MM.1S (cell line): ENCODE measurements at regions not wholly inside any gene's neighbourhood (a gene's known extent, or its start where the extent isn't known, plus 50 kb on each side); places are given as distances from the start of the nearest gene placed in this dataset.

ENCODE experiments used
- DNase-seq: peaks from one replicate; pipeline ENCODE4 v3.0.0-alpha.2; 2015
- H2AFZ ChIP-seq: fragments of 300-600 bp; sonication (generic); 2 replicates; pipeline ENCODE4 v1.6.0; 2016; ENCODE audit warnings: antibody characterized with exemption, low read length
- H3F3A ChIP-seq: fragments of 300-600 bp; sonication (generic); 2 replicates; pipeline ENCODE4 v1.6.1; 2016; ENCODE audit warnings: mild to moderate bottlenecking, antibody characterized with exemption, low read length, moderate library complexity, mixed read lengths; ENCODE audit not compliant: insufficient read depth
- H3K27ac ChIP-seq: fragments of 300-600 bp; sonication (generic); 2 replicates; pipeline ENCODE4 v1.5.1; 2016; ENCODE audit warnings: mild to moderate bottlenecking, low read length
- H3K27me3 ChIP-seq: fragments of 300-600 bp; sonication (generic); replicated peaks from 2 replicates; pipeline ENCODE4 v1.6.0; 2016; ENCODE audit warnings: low read length; ENCODE audit not compliant: insufficient read depth
- H3K36me3 ChIP-seq: fragments of 300-600 bp; sonication (generic); replicated peaks from 2 replicates; pipeline ENCODE4 v1.6.1; 2016; ENCODE audit warnings: mild to moderate bottlenecking, low read length, mixed read lengths; ENCODE audit not compliant: insufficient read depth
- H3K4me1 ChIP-seq: fragments of 300-600 bp; sonication (generic); 2 replicates; pipeline ENCODE4 v1.6.1; 2016; ENCODE audit warnings: low read length, mixed read lengths
- H3K4me2 ChIP-seq: fragments of 300-600 bp; sonication (generic); 2 replicates; pipeline ENCODE4 v1.6.0; 2016; ENCODE audit warnings: low read depth, low read length
- H3K4me3 ChIP-seq: fragments of 300-600 bp; sonication (generic); 2 replicates; pipeline ENCODE4 v1.5.1; 2016; ENCODE audit warnings: low read length, mixed read lengths
- H3K79me2 ChIP-seq: fragments of 300-600 bp; sonication (generic); 2 replicates; pipeline ENCODE4 v1.6.1; 2016; ENCODE audit warnings: mixed run types, low read length, mixed read lengths
- H3K9ac ChIP-seq: fragments of 300-600 bp; sonication (generic); 2 replicates; pipeline ENCODE4 v1.6.1; 2016; ENCODE audit warnings: low read length, mixed read lengths
- H3K9me2 ChIP-seq: fragments of 300-600 bp; sonication (generic); replicated peaks from 2 replicates; pipeline ENCODE4 v1.6.1; 2016; ENCODE audit warnings: mild to moderate bottlenecking, low read length, mixed read lengths; ENCODE audit not compliant: insufficient read depth
- H3K9me3 ChIP-seq: fragments of 300-600 bp; sonication (generic); replicated peaks from 2 replicates; pipeline ENCODE4 v1.6.1; 2016; ENCODE audit warnings: mild to moderate bottlenecking, low read length, mixed read lengths; ENCODE audit not compliant: insufficient read depth
- H4K20me1 ChIP-seq: fragments of 300-600 bp; sonication (generic); 2 replicates; pipeline ENCODE4 v1.6.1; 2016; ENCODE audit warnings: mild to moderate bottlenecking, low read length, moderate library complexity, mixed read lengths; ENCODE audit not compliant: insufficient read depth
- EZH2 ChIP-seq: fragments of 300-600 bp; sonication (generic); optimal IDR thresholded peaks from 2 replicates; pipeline ENCODE3; 2017; ENCODE audit warnings: low read depth, mild to moderate bottlenecking, antibody characterized with exemption, low read length, mixed read lengths
- EZH2phosphoT487 ChIP-seq: fragments of 300-600 bp; sonication (generic); IDR thresholded peaks from 2 replicates; pipeline ENCODE4 v1.6.1; 2018; ENCODE audit warnings: antibody characterized with exemption, low read length
- TF ChIP-seq, protein P1 (sequence below): fragments of 300-600 bp; sonication (generic); IDR thresholded peaks from 2 replicates; pipeline ENCODE4 v1.5.1; 2016; ENCODE audit warnings: antibody characterized with exemption, low read length, mixed read lengths

DNA sequence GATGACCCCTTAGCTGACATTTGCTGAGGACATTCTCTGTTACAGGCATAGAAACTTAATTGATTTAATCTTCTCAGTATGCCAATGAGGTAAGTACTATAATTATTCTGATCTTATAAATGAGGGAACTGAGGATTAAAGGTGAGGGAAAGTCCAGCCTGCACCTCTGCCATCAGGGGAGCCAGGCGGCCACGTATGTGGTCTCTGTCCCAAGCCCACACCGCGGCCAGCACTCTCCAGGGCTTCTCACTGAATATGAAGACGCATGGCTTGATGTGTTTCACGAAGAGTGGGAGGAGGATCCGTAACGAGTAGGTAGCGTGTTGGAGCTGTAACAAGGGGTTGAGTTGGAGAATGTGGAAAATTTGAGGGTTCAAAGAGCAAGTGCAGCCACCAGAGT is 154.4 kb downstream of the TMEM18 start:
- Histone ChIP-seq H3K9ac (no peak overlapping the region), H3K79me2 (no peaks in the 10 kb centered on the region), H3K4me1 (no peaks in the 10 kb centered on the region), H3K4me2 (no peak overlapping the region), H3K27ac (no peak overlapping the region), H3K9me2 (no peaks in the 10 kb centered on the region), H3F3A (no peaks in the 10 kb centered on the region), H3K36me3 (no peaks in the 10 kb centered on the region), H3K27me3 (no peaks in the 10 kb centered on the region), H3K9me3 (no peaks in the 10 kb centered on the region), H4K20me1 (no peaks in the 10 kb centered on the region), H2AFZ (no peak overlapping the region), H3K4me3 (no peak overlapping the region)
- DNase-seq, result no peak
- TF ChIP-seq EZH2 (no peak), EZH2phosphoT487 (no peak)
- TF ChIP-seq, protein P1, sequence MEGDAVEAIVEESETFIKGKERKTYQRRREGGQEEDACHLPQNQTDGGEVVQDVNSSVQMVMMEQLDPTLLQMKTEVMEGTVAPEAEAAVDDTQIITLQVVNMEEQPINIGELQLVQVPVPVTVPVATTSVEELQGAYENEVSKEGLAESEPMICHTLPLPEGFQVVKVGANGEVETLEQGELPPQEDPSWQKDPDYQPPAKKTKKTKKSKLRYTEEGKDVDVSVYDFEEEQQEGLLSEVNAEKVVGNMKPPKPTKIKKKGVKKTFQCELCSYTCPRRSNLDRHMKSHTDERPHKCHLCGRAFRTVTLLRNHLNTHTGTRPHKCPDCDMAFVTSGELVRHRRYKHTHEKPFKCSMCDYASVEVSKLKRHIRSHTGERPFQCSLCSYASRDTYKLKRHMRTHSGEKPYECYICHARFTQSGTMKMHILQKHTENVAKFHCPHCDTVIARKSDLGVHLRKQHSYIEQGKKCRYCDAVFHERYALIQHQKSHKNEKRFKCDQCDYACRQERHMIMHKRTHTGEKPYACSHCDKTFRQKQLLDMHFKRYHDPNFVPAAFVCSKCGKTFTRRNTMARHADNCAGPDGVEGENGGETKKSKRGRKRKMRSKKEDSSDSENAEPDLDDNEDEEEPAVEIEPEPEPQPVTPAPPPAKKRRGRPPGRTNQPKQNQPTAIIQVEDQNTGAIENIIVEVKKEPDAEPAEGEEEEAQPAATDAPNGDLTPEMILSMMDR, result no peak

- Histone ChIP-seq H3K4me3 (no peak overlapping the region), H3K79me2 (no peaks in the 10 kb centered on the region), H3K4me1 (no peaks in the 10 kb centered on the region), H2AFZ (no peak overlapping the region), H3F3A (no peaks in the 10 kb centered on the region), H4K20me1 (no peaks in the 10 kb centered on the region), H3K4me2 (no peak overlapping the region), H3K36me3 (no peaks in the 10 kb centered on the region), H3K27me3 (no peaks in the 10 kb centered on the region), H3K9ac (no peak overlapping the region), H3K9me3 (no peaks in the 10 kb centered on the region), H3K9me2 (no peaks in the 10 kb centered on the region), H3K27ac (no peak overlapping the region)
- TF ChIP-seq EZH2 (no peak), EZH2phosphoT487 (no peak)
- TF ChIP-seq, protein P1, result no peak
- DNase-seq, result no peak
These were observed 155.2 kb downstream of the TMEM18 start for GRCh38 chr2:521853-522530.

- Histone ChIP-seq H2AFZ (no peak overlapping the region), H4K20me1 (no peaks in the 10 kb centered on the region), H3K4me2 (no peak overlapping the region), H3K36me3 (no peaks in the 10 kb centered on the region), H3K27ac (no peak overlapping the region), H3K4me1 (no peaks in the 10 kb centered on the region), H3K9me3 (no peaks in the 10 kb centered on the region), H3K9ac (no peak overlapping the region), H3K27me3 (no peaks in the 10 kb centered on the region), H3F3A (no peaks in the 10 kb centered on the region), H3K79me2 (no peaks in the 10 kb centered on the region), H3K4me3 (no peak overlapping the region), H3K9me2 (no peaks in the 10 kb centered on the region)
- no peak for TF ChIP-seq EZH2
- no peak for TF ChIP-seq EZH2phosphoT487
- TF ChIP-seq, protein P1, result no peak
- no peak for DNase-seq
These were observed 156.4 kb downstream of the TMEM18 start for GRCh38 chr2:520663-521340.
